GM12873 (cell line): ENCODE measurements at regions not wholly inside any gene's neighbourhood (a gene's known extent, or its start where the extent isn't known, plus 50 kb on each side); places are given as distances from the start of the nearest gene placed in this dataset.

Source experiments
- TF ChIP-seq, protein P1 (sequence below): IDR thresholded peaks from 2 replicates; pipeline ENCODE4 v1.5.1; 2012; ENCODE audit warnings: low read depth, mild to moderate bottlenecking, moderate library complexity, low read length, control low read depth; ENCODE audit not compliant: insufficient read depth; ENCODE audit errors: missing control alignments

DNA sequence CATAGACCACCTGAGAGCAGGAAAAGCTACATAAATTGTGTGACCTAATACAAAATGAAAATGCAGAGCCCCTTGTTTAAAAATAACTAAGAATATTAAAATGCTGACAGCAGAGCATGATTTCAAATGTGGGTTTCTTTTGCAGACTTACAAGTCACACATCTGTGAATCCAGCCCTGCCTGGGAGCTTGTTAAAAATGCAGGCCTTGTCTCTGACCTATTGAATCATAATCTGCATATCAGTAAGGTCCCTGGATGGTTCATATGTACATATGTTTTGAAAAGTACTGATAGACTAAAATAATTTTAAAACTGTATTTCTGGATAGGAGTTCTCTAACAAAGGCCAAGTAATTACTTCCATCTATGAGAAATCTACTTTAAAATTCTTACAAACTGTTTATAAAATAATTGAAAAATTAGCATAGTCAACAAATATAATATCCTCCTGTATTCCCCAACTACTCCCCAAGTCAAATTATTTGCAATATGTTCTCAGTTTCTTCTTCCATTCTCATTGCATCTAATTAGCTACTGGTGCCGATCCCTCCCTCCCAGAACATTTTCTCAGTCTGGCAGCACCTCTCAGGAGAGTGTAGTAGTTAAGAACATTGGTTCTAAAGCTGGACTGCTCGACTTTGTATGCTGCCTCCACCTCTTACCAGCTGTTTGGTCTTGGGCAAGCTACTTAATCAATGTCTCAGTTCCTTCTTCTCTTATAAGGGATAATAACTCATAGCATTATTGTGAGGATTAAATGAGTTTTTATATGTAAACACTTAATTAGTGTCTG lies 1040.4 kb upstream of the CDH2 start:
- TF ChIP-seq, protein P1, sequence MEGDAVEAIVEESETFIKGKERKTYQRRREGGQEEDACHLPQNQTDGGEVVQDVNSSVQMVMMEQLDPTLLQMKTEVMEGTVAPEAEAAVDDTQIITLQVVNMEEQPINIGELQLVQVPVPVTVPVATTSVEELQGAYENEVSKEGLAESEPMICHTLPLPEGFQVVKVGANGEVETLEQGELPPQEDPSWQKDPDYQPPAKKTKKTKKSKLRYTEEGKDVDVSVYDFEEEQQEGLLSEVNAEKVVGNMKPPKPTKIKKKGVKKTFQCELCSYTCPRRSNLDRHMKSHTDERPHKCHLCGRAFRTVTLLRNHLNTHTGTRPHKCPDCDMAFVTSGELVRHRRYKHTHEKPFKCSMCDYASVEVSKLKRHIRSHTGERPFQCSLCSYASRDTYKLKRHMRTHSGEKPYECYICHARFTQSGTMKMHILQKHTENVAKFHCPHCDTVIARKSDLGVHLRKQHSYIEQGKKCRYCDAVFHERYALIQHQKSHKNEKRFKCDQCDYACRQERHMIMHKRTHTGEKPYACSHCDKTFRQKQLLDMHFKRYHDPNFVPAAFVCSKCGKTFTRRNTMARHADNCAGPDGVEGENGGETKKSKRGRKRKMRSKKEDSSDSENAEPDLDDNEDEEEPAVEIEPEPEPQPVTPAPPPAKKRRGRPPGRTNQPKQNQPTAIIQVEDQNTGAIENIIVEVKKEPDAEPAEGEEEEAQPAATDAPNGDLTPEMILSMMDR: no peak

DNA sequence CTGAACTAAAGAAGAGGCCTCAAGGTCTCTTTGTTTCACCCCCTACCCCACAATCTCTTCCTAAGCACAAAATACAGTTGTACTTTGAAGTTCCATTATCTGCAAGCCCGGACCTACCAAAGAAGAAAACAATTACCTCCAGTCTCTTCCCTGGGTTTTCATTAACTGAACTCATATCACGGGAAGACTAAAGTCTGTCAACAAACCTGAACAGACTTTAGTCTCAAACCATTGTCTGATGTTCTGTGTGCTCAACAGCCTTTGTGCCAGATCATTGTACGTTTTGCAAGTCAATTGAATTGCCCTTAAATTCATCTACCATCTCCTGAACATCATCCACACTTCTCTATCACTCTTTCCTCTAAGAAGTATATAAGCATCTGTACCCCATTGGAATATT lies 1021.9 kb upstream of the CDH2 start:
- TF ChIP-seq, protein P1: no peak

DNA sequence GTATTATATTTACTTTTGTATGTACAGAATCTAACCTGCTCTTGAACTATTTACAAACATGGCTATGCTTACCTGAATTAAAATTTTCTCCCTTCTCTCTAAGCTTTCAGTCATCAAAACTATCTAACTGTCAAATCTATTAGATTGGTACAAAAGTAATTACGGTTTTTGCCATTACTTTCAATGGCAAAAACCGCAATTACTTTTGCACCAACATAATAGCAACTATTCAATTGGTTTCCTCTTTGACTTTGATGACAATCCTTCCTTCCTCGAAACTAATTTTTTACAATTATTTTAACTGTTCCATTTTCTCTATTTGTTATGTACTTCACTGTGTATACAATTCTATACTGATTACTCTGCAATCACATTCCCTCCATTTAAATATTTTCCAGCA lies 1019.4 kb upstream of the CDH2 start:
- TF ChIP-seq, protein P1: no peak

DNA sequence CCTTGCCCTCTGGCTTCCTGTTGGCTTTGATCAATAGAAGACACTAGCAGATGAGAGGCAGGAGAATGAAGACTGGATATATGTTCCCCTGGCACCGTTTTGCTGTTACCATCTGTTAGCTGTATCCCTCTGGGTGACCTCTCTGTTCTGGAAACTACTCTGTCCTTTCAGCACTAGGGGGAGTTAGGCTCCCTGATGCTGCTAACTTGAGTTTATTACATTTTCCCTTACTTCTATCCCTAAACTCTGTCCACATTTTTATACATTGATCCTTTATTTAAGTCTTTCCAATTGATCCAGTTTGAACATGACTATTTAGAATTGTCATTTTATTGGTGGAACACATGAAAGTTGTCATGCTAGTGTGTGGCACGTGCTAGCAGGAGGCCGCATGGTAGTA lies 1014.3 kb upstream of the CDH2 start:
- TF ChIP-seq, protein P1: no peak

DNA sequence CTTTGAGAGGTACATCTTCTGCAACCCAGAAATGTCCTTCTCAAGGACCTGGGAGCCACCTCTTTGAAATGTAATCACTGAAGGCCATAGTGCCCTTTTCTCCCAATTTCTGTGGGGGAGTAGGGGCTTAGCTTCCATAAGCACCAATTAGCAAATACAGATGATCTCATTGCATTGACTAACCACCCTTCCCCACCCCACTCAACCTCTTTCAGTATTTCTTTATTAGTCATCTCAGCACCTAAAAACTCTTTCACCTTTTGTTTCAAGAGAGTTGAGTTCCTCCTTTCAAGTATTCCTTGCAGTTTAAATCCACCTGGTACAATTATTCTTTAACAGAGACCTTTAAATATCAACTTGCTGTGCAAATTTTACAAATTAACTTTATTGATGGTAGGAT lies 1011.8 kb upstream of the CDH2 start:
- TF ChIP-seq, protein P1: no peak

DNA sequence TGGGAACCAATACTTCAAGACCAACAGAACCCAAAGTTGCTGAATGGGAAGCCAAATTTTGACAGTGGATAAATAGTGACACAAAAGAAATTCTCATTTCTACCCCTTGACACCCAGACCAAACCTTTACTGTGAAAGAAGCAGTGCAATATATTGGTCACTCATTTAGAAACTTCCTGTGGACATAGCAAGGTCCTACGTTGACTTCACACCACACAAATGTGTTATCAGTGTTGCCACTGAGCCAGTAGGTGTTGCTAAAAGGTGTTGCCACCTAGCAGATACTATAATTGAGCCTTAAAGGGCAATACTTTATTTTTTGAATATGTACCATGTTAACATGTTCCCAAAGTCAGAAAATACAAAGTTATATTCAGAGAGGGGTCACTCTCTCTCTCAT lies 1008.9 kb upstream of the CDH2 start:
- TF ChIP-seq, protein P1: no peak

DNA sequence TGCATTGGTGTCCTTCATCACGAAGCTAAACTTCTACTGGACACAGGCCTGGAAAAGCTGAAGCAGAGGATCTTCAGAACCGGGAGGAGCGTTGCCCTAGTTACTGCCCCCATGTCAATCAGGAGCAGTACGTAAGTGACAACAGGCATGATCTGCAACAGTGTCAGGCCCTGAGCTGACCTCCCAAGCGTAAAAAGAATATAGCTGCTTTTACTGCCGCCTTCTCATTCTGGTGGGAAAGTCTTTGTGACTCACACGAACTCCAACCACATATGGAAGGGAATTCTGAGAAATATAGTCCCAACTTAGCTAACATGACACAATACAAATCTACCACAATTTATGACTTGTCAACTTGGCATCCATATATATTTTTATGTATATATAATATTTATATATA lies 1007.7 kb upstream of the CDH2 start:
- TF ChIP-seq, protein P1: no peak
